HL-60/S4 treated with phorbol 12-myristate 13-acetate at 8.2 ng/mL for 4 days and 3 days (cell line): ENCODE measurements at regions not wholly inside any gene's neighbourhood (a gene's known extent, or its start where the extent isn't known, plus 50 kb on each side); places are given as distances from the start of the nearest gene placed in this dataset.

Experiments
- in situ Hi-C: fragments of 300-500 bp; cut with MboI; formaldehyde crosslinking; loops from 2 replicates; pipeline ENCODE4 v1.15.0; 2022; ENCODE audit warnings: low sequenced_read_pairs

- in situ Hi-C loops, result no loop called here
Measured at GRCh38 chr11:45036010-45036409, 85.3 kb upstream of the TP53I11 start.

GRCh38 chr11:45036733-45037132, 86.0 kb upstream of the TP53I11 start:
- in situ Hi-C loops, result no loop called here

GRCh38 chr11:45037434-45038005, 86.8 kb upstream of the TP53I11 start:
- in situ Hi-C loops, result no loop called here

GRCh38 chr11:45038923-45039322, 88.2 kb upstream of the TP53I11 start:
- in situ Hi-C loops, result no loop called here

- in situ Hi-C loops, result no loop called here
Measured at GRCh38 chr11:45041596-45041995, 90.9 kb upstream of the TP53I11 start.

GRCh38 chr11:45042560-45042959, 91.9 kb upstream of the TP53I11 start:
- in situ Hi-C loops, result no loop called here

DNA sequence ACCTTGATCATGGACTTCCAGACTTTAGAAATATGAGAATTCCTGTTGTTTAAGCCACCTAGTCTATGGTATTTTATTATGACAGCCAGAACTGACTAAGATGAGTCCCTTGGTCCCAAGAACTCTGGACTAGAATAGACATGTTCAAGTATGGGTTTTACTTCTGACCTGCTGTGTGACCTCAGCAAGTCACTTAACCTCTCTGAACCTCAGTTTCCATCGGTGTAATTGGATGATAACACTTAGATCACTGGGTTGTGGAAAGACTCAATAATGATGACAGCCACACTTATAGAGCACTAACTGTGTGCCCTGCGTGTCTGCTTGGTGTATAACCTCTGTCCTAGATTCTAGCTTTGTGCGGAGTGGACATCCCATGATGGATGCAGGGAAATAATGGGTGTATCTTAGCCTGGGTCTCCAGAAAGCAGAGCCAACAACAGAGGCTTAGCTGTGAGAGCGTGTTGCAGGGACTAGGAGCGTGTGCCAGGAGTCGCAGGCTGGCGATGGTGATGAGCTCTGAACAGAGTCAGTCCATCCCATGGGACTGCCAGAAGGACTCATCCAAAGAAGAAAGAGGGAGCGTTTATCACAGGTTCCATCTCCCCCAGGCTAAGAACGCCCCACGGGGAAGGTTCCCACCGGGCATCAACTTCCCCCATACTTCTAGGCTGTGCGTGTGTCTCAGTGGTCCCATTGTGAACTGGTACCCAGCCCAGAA, 93.2 kb upstream of the TP53I11 start:
- in situ Hi-C loops, result no loop called here

DNA sequence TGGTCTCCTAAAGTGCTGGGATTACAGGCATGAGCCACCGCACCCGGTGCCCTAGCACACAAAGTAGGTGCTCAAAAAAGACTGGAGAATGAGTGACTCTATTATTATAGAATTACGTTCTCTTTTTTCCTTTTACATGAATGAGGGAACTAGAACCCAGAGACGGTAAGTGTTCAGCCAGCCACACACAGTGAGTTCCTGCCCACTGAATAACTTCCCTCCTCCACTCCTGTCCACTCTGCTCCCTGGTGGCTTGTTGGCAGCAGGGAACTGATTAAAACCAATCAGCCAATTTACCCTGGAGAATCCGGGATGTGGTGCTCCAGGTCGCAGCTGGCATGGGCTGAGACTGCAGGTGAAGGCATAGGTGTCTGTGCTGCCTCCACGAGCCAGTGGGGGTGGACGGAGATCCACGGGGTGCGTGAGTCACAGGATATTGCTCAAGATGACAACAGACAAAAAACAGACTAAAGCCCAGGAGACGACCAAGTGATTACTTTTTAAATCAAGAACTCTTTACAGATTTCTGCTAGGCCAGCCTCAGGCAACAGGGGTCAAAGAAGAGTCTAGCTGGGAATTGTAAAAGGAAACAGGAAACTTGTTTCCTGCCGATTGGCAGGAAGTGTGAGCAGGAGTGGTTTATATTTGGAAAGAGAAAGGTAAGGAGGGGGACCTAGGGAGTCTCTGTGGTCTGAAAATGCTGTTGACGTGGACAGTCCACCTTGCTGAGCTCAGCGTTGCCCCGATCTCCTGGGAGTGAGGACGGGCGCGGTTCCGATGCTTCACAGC, 95.2 kb upstream of the TP53I11 start:
- in situ Hi-C loops, result no loop called here

- in situ Hi-C loops, result no loop called here
Measured at GRCh38 chr11:45048313-45048841, 97.7 kb upstream of the TP53I11 start.

DNA sequence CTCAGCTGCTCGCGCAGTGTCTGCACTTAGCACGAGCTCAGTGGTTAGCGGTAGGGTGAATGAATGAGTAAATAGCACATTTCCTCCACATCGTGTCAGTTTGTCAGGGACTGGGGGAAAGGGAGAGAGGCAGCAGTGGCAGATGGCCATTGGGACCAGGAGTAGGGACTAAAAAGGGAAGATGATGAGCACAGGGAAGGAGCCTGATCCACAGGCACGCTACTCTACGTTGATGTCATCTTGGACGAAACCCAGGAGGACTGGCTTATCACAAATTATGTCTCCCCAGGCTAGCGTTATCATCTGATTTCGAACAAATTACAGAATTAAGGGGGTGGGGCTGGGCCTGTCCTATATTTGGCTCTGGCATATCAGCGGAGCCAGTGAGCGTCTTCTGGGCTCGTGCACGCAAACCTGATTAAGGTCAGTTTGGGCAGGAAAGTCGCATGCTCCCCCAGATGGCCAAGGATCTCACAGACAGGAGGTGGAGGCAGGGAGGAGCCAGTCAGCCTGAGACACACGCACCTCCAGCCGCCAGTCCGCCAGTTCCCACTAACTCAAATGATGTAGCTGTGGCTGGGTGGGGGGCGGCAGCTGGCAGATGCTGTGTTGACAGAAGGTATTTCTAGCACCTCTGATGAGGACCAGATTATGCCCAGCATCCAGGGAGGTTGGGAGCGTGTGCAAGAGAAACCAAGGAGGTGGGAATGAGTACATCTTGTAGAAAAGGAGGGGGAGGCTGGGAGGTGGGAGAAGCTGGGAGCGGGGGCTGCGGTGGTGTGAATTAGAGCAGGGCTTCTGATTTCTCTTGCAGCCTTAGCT, 97.4 kb upstream of the PRDM11 start:
- in situ Hi-C loops, result no loop called here

- in situ Hi-C loops, result no loop called here
Measured at GRCh38 chr11:45050111-45050510, 96.3 kb upstream of the PRDM11 start.

DNA sequence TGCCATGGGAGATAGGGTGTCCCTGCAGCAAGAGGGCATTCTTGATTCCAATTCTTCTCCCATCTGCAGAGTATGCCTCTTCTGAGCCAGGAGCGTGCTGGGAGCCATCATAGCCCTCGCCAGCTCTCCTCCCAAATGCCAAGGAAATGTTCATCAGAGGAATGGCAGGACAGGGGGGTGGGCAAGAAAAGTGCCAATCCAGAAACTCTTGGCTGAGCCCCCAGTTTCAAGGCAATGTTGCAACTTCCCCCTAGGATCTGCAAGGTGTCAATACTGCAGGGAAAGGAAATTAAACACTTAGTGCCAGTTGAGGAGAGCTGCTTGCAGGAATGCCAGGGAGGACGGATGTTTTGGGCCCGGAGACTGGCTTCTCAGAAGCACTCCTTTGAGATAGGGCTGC, 94.8 kb upstream of the PRDM11 start:
- in situ Hi-C loops, result no loop called here

GRCh38 chr11:45052361-45052760, 94.1 kb upstream of the PRDM11 start:
- in situ Hi-C loops, result no loop called here

GRCh38 chr11:45053736-45054446, 92.5 kb upstream of the PRDM11 start:
- in situ Hi-C loops, result no loop called here

DNA sequence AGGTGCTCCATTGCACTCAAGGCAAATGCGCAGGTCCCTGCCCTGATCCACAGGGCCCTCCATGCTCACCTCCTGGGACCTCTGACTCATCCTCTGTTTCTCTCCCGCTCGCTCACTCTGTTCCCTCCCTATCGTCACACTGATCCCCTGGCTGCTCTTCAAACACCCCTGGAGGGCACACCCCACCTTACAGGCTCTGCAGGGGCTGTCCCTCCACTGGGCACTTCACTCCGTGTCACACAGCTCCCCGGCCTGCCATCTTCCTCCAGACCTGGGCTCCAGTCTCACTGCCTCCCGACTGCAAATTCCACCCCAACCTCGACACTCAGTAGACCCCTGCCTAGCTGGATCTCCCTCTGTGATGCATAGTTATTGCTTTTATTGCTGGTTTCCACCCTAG, 91.5 kb upstream of the PRDM11 start:
- in situ Hi-C loops, result no loop called here

DNA sequence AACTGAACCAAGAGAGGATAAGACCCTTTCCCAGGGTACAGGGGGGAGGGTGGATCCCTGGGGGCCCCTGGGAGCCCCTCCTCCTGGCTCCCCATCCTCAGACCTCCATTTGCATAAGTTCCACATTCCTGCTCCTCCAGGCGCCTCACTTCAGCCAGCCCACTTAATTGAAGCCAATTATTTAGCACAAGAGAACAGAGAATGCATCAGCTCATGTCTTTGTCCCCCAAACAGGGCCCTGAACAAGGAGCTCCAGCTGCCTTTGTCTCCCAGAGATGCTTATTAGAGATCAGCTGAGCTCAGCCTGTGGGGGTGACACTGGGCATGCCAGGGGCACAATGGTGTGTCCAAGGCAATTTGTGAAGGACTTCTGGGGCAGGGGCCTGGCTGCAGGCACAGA, 89.9 kb upstream of the PRDM11 start:
- in situ Hi-C loops, result no loop called here

GRCh38 chr11:45057938-45058646, 88.3 kb upstream of the PRDM11 start:
- in situ Hi-C loops, result no loop called here

DNA sequence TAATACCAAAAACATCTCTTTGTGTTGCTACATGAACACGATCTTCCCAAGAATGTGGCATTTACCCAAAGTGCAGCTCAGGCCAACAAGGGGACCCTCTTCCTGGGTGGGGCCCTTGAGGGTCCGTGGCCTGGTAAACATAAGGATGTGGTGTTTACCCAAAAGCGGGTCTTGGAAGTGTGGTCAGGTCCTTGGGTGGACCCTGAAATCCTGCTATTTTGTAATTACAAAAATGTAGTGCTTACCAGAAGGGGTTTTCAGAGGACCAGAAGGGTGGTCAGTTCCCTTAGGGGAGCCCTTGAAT, 87.8 kb upstream of the PRDM11 start:
- in situ Hi-C loops, result no loop called here

- in situ Hi-C loops, result no loop called here
Measured at GRCh38 chr11:45060707-45061106, 85.7 kb upstream of the PRDM11 start.

DNA sequence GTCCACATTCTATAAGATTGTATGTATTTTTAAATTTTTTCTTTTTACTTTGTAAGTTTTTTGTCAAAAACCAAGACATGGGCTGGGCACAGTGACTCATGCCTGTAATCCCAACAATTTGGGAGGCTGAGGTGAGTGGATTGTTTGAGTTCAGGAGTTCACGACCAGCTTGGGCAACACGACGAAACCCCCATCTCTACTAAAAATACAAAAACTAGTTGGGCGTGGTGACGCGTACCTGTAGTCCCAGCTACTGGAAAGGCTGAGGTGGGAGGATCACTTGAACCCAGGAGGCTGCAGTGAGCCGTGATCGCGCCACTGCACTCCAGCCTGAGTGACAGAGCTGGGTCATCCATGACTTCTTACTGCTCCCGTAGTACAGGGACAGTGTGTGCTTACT, 84.8 kb upstream of the PRDM11 start:
- in situ Hi-C loops, result no loop called here
